GM12872 (cell line): ENCODE measurements at regions not wholly inside any gene's neighbourhood (a gene's known extent, or its start where the extent isn't known, plus 50 kb on each side); places are given as distances from the start of the nearest gene placed in this dataset.
A peak's percentile ranks its signal among the peaks of the same experiment; 100 is the strongest.

Source experiments
- CTCF ChIP-seq: IDR thresholded peaks from 3 replicates; pipeline ENCODE4 v1.5.1; 2011; ENCODE audit warnings: low read depth, mild to moderate bottlenecking, low read length, moderate library complexity; ENCODE audit not compliant: insufficient read depth

GRCh38 chr2:126222278-126222677, 433.7 kb upstream of the GYPC start:
- TF ChIP-seq CTCF: no peak

- TF ChIP-seq CTCF: no peak
These were observed 431.2 kb upstream of the GYPC start for GRCh38 chr2:126224776-126225175.

GRCh38 chr2:126227250-126227649, 428.7 kb upstream of the GYPC start:
- peak; percentile 34; the same call in 1 of the 3 replicates for TF ChIP-seq CTCF

- TF ChIP-seq CTCF: no peak
These were observed 427.4 kb upstream of the GYPC start for GRCh38 chr2:126228531-126228930.

GRCh38 chr2:126238251-126238650, 417.7 kb upstream of the GYPC start:
- no peak for TF ChIP-seq CTCF

GRCh38 chr2:126239320-126239955, 416.5 kb upstream of the GYPC start:
- no peak for TF ChIP-seq CTCF

GRCh38 chr2:126241001-126241400, 415.0 kb upstream of the GYPC start:
- no peak for TF ChIP-seq CTCF
